Endodermal cell (in vitro differentiated cells): ENCODE measurements at regions not wholly inside any gene's neighbourhood (a gene's known extent, or its start where the extent isn't known, plus 50 kb on each side); places are given as distances from the start of the nearest gene placed in this dataset.

ENCODE experiments used
- DNase-seq: peaks from one replicate; pipeline ENCODE4 v3.0.0-alpha.2; 2017
- H3K27ac ChIP-seq: 2 replicates; pipeline ENCODE4 v1.5.1; 2013; ENCODE audit warnings: mild to moderate bottlenecking, low read depth, low read length, moderate library complexity
- H3K27me3 ChIP-seq: 2 replicates; pipeline ENCODE4 v1.6.1; 2013; ENCODE audit warnings: mild to moderate bottlenecking, low read length, moderate library complexity; ENCODE audit not compliant: insufficient read depth, control insufficient read depth, poor library complexity, severe bottlenecking
- H3K36me3 ChIP-seq: 2 replicates; pipeline ENCODE4 v1.7.0; 2013; ENCODE audit warnings: mild to moderate bottlenecking, low read length, moderate library complexity; ENCODE audit not compliant: control insufficient read depth, insufficient read depth
- H3K4me1 ChIP-seq: one replicate; pipeline ENCODE4 v1.7.0; 2013; ENCODE audit warnings: low read length; ENCODE audit not compliant: control insufficient read depth, insufficient read depth
- H3K4me3 ChIP-seq: 2 replicates; pipeline ENCODE4 v1.5.1; 2013; ENCODE audit warnings: mild to moderate bottlenecking, low read length, moderate library complexity
- H3K9ac ChIP-seq: 2 replicates; pipeline ENCODE4 v1.6.1; 2013; ENCODE audit warnings: mild to moderate bottlenecking, low read length, moderate library complexity; ENCODE audit not compliant: poor library complexity, severe bottlenecking; ENCODE audit errors: extremely low read depth
- H3K9me3 ChIP-seq: 2 replicates; pipeline ENCODE4 v1.6.1; 2013; ENCODE audit warnings: mild to moderate bottlenecking, low read length, moderate library complexity; ENCODE audit not compliant: control insufficient read depth
- H3K27ac Mint-ChIP-seq: 2 replicates; pipeline ENCODE4 v1.8.0; 2020; ENCODE audit warnings: mixed read lengths
- H3K27me3 Mint-ChIP-seq: 2 replicates; pipeline ENCODE4 v1.8.0; 2021; ENCODE audit warnings: mild to moderate bottlenecking, mixed read lengths; ENCODE audit not compliant: insufficient read depth
- H3K36me3 Mint-ChIP-seq: 2 replicates; pipeline ENCODE4 v1.8.0; 2020; ENCODE audit warnings: low read depth, mixed read lengths
- H3K4me1 Mint-ChIP-seq: 2 replicates; pipeline ENCODE4 v1.8.0; 2020; ENCODE audit warnings: mixed read lengths
- H3K4me3 Mint-ChIP-seq: 2 replicates; pipeline ENCODE4 v1.8.0; 2020; ENCODE audit warnings: mild to moderate bottlenecking, moderate library complexity, mixed read lengths
- H3K9me3 Mint-ChIP-seq: 2 replicates; pipeline ENCODE4 v1.8.0; 2020; ENCODE audit warnings: mild to moderate bottlenecking, mixed read lengths
- WGBS, 2 experiments: methylation state at CpG; one replicate each; pipeline versions ENCODE4 v1.1.5 to v1.1.7; 2013; ENCODE audit warnings: missing lambda C conversion rate in 2 of 2, mixed read lengths in 1 of 2; ENCODE audit not compliant: insufficient coverage in 1 of 2, insufficient read length in 1 of 2; 5-methylcytosine and 5-hydroxymethylcytosine counted together
- TF ChIP-seq, protein P1 (sequence below): fragments of 200-600 bp; sonication (generic); conservative IDR thresholded peaks from 2 replicates; pipeline ENCODE4 v1.5.0; 2021; ENCODE audit warnings: antibody characterized with exemption, mild to moderate bottlenecking

- Histone ChIP-seq H3K27ac (no peak overlapping the region), H3K9me3 (no peaks in the 10 kb centered on the region), H3K4me3 (no peak overlapping the region), H3K4me1 (no peaks in the 10 kb centered on the region), H3K9ac (no peak overlapping the region), H3K27me3 (no peaks in the 10 kb centered on the region), H3K36me3 (no peaks in the 10 kb centered on the region)
- no peak for DNase-seq
- H3K36me3 Mint-ChIP-seq: no peaks in the 10 kb centered on the region
- peaks cover 11% of the 10 kb centered on the region for H3K27me3 Mint-ChIP-seq
- H3K27ac Mint-ChIP-seq: no peak overlapping the region
- TF ChIP-seq, protein P1, sequence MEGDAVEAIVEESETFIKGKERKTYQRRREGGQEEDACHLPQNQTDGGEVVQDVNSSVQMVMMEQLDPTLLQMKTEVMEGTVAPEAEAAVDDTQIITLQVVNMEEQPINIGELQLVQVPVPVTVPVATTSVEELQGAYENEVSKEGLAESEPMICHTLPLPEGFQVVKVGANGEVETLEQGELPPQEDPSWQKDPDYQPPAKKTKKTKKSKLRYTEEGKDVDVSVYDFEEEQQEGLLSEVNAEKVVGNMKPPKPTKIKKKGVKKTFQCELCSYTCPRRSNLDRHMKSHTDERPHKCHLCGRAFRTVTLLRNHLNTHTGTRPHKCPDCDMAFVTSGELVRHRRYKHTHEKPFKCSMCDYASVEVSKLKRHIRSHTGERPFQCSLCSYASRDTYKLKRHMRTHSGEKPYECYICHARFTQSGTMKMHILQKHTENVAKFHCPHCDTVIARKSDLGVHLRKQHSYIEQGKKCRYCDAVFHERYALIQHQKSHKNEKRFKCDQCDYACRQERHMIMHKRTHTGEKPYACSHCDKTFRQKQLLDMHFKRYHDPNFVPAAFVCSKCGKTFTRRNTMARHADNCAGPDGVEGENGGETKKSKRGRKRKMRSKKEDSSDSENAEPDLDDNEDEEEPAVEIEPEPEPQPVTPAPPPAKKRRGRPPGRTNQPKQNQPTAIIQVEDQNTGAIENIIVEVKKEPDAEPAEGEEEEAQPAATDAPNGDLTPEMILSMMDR: no peak
- 92 to 100% methylated on average over 2 to 6 of the region's 7 CpGs for WGBS, 2 experiments
- H3K9me3 Mint-ChIP-seq: no peaks in the 10 kb centered on the region
- H3K4me3 Mint-ChIP-seq: no peak overlapping the region
- peaks cover 6% of the 10 kb centered on the region for H3K4me1 Mint-ChIP-seq
These were observed 55.1 kb upstream of the ST8SIA3 start for GRCh38 chr18:57297306-57297705.

GRCh38 chr18:57299931-57300330 is 52.4 kb upstream of the ST8SIA3 start:
- no peak overlapping the region for H3K27ac ChIP-seq
- Mint-ChIP-seq H3K4me1 (peaks cover 6% of the 10 kb centered on the region), H3K4me3 (no peak overlapping the region), H3K27me3 (peaks cover 11% of the 10 kb centered on the region), H3K27ac (no peak overlapping the region), H3K36me3 (no peaks in the 10 kb centered on the region), H3K9me3 (no peaks in the 10 kb centered on the region)
- H3K27me3 ChIP-seq: no peaks in the 10 kb centered on the region
- H3K4me1 ChIP-seq: no peaks in the 10 kb centered on the region
- no peaks in the 10 kb centered on the region for H3K36me3 ChIP-seq
- TF ChIP-seq, protein P1: no peak
- H3K9ac ChIP-seq: no peak overlapping the region
- DNase-seq: no peak
- no peaks in the 10 kb centered on the region for H3K9me3 ChIP-seq
- H3K4me3 ChIP-seq: no peak overlapping the region

DNA sequence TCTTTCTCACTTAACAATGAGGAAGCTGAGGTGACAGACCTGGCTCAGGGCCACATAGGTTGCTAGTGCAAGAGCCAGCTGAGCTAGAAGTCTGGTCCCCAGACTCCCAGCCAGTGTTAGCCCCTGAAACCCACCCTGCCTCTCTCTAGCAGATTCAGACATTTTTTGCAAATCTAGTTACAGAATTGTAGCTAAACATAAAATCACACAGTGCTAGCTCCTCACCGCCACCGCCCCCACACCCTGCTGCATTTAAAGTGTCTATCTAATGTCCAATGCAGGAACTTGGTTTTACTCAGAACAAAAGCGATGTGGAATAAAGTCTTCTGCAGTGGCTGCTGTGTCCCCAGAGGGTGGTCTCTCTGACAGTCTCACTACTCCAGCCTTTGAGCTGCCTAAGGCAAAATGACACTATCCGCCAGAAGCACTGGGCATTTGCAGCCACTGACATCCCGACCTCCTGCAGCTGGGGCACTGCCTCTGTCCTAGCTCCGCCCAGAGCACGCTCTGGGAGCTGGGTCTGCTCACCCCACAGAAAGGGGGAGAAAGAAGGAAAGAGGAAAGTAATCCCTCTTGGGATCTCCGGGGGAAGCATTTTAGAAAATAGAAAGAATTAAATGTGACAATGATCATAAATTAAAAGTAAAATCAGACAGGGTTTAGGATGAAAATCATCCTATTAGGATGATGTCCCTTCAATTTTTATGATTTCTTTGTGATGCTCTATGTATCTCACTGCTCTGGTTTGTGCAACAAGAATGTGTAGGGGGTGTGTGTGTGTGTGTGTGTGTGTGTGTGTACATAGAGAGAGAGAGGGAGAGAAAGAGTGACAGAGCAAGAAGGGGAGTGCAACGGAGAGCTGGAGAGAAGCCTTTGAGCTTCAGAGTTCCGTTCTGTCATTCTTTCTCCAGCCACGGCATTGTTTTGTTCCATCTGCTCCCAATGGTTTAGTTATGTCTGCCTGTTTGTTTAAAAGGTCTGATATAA is 50.5 kb upstream of the ST8SIA3 start:
- Mint-ChIP-seq H3K36me3 (no peaks in the 10 kb centered on the region), H3K9me3 (no peaks in the 10 kb centered on the region), H3K4me3 (no peak overlapping the region), H3K27me3 (peaks cover 8% of the 10 kb centered on the region), H3K4me1 (peaks cover 6% of the 10 kb centered on the region), H3K27ac (no peak overlapping the region)
- 68 to 71% methylated on average over 7 to 11 of the region's 11 CpGs for WGBS, 2 experiments
- Histone ChIP-seq H3K27ac (peak overlapping the region; percentile 40), H3K27me3 (no peaks in the 10 kb centered on the region), H3K9me3 (no peaks in the 10 kb centered on the region), H3K4me1 (no peaks in the 10 kb centered on the region), H3K36me3 (no peaks in the 10 kb centered on the region), H3K4me3 (no peak overlapping the region), H3K9ac (no peak overlapping the region)
- peak; percentile 70 for DNase-seq
- TF ChIP-seq, protein P1: no peak
